AML-193 (cell line): ENCODE measurements at regions not wholly inside any gene's neighbourhood (a gene's known extent, or its start where the extent isn't known, plus 50 kb on each side); places are given as distances from the start of the nearest gene placed in this dataset.
"Not testable (repeated sequence)": the region's sequence is repeated elsewhere in the genome, so short reads cannot be mapped to it uniquely, and the experiment has no call there.

Experiments
- DNase-seq, 2 experiments: peaks; one replicate each; lab custom pipeline; 2025; lab: John Stamatoyannopoulos, UW

DNA sequence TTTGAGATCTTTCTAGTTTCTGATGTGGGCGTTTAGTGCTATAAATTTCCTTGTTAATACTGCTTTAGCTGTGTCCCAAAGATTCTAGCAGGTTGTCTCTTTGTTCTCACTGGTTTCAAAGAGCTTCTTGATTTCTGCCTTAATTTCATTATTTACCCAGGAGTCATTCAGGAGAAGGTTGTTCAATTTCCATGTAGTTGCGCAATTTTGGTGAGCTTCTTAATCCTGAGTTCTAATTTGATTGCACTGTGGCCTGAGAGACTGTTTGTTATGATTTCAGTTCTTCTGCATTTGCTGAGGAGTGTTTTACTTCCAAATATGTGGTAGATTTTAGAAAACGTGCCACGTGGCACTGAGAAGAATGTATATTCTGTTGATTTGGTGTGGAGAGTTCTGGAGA is 254.6 kb downstream of the ADGRL2 start:
- DNase-seq: not testable (repeated sequence)

DNA sequence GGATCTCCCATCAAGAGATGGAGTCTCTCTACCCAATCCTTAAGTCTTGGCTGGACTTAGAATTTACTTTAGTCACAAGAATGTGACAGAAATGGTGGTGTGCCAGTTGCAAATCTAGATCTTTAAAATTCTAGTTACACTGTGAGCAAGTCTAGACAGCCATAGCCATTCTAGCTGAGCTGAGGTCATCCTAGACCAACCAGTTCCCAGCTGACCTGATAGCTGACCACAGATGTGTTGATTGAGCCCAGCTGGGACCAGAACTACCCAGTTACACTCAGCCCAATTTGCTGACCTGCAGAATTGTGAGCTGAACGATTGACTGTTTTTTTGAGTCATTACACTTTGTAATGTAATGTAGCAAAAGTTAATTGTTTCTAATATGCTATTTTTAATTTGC is 251.8 kb downstream of the ADGRL2 start:
- no peak for DNase-seq

- DNase-seq: no peak
Observed at GRCh38 chr1:82048596-82048995, 247.9 kb downstream of the ADGRL2 start.

DNA sequence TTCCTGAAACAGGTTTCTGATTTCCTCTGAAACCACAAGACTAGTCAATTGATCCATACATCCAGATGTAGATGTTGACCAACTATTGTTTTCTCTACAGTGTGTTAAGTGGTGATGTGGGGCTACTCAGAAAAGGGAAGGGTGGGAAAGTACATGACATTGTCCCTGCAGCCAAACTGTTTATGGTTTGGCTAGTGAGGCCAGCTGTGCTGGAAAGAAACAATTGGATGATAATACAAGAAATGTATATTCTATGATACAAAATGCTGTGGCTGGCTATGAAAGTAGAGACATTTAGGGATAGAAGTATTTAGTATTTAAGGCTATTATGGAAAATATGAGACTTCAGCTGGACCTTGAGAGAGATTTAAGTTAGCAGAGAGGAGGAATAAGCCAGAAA is 244.5 kb downstream of the ADGRL2 start:
- DNase-seq: no peak

DNA sequence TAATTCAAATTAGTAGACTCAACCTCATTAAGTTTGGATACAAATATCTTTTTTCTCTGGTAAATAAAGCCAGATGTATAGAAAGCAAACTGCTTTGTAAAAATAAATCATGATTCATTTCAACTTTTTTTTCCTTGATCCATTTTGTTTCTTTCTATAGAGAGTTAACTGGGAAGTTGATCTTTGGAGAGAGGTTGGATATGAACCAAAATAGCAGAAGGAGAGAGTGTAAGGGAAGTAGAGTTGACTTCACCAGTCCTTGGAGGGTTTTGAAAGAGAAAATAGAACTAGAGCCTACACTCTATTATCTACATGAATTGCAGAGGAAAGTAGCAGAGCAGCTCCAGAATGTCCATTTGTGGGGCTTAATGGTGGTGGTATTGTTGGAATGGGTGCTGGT is 243.8 kb downstream of the ADGRL2 start:
- no peak for DNase-seq

- DNase-seq: no peak
Observed at GRCh38 chr1:82044111-82044510, 243.4 kb downstream of the ADGRL2 start.

DNA sequence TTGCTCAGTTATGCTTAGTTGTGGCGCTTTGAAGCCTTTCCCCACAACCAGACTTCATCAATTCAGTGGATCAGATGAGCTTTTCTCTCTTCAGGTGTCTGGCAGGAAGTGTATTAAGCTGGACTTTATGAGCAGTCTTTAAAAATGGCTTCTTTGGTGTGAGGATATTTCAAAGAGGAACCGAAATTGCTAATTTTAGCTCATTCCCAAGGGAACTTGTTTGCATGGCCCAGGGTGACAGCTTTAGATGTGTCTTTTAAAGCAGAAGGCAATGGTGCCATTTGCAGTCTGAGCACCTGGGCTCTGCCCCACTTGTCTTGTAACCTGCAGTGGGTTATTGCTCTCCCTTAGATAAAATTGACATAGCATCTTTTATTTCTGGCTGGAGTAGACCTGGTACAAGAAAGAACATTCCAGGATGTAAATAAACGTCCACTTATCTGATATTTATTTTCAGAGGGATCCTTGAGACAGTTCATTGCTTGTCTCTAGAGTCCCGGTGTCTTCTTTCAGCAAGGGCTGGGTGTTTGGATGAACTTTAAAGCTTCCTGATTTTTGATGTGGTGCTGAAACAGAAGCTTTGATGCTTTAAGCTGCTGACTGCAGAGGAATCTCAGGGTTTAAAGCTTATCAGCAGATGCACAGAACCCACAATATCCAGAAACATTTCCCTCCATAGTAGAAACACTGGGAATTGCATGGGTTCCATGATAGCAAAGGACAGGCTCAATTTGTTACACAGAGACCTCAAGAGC is 241.7 kb downstream of the ADGRL2 start:
- DNase-seq: no peak
